ENCODE measurements at regions not wholly inside any gene's neighbourhood (a gene's known extent, or its start where the extent isn't known, plus 50 kb on each side); places are given as distances from the start of the nearest gene placed in this dataset.

DNA sequence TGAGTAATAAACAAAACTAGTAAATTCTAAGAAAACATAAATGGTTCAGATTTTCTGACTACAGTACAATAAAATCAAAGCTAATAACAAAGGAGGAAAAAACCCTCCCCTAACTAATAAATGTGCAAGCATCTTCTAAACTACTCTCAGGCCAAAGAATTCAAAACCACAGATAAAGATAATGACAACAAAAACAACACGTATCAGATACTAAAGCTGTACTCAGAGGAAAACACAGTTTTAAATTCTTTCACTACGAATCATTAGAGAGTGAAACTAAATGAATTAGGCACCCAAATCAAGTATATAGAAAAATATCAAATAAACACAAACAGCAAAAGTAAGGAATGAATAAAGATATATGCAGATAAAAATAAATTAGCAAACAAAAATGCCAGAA is 200.9 kb downstream of the TEX36 start:
- intact Hi-C loops (cut with DNase I; ENCODE audit: low total_unique reads) = no loop called here
- peaks cover 0 to 50% (median 4%) of the 10 kb centered on the region in 7 donors for H3K27me3 ChIP-seq (replicated peaks in 1 of 7)
- H3K4me1 ChIP-seq = no peaks in the 10 kb centered on the region
- 34 to 65% (median 52%) methylated on average over 2 of the region's 2 CpGs for WGBS, 5 donors
- no peak overlapping the region for H3K27ac ChIP-seq
- no peaks in the 10 kb centered on the region for H3K9me3 ChIP-seq
- no peak overlapping the region for H3K4me3 ChIP-seq
- no peak for TF ChIP-seq POLR2A (IDR thresholded peaks at IDR 0.05)
- no peak for TF ChIP-seq POLR2AphosphoS5 (IDR thresholded peaks at IDR 0.05)
- TF ChIP-seq, protein P1, sequence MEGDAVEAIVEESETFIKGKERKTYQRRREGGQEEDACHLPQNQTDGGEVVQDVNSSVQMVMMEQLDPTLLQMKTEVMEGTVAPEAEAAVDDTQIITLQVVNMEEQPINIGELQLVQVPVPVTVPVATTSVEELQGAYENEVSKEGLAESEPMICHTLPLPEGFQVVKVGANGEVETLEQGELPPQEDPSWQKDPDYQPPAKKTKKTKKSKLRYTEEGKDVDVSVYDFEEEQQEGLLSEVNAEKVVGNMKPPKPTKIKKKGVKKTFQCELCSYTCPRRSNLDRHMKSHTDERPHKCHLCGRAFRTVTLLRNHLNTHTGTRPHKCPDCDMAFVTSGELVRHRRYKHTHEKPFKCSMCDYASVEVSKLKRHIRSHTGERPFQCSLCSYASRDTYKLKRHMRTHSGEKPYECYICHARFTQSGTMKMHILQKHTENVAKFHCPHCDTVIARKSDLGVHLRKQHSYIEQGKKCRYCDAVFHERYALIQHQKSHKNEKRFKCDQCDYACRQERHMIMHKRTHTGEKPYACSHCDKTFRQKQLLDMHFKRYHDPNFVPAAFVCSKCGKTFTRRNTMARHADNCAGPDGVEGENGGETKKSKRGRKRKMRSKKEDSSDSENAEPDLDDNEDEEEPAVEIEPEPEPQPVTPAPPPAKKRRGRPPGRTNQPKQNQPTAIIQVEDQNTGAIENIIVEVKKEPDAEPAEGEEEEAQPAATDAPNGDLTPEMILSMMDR (IDR thresholded peaks at IDR 0.05 in 8 of 11, conservative IDR thresholded peaks at IDR 0.05 in 3 of 11) = no peak
- no peaks in the 10 kb centered on the region for H3K36me3 ChIP-seq
- no peak for DNase-seq

DNA sequence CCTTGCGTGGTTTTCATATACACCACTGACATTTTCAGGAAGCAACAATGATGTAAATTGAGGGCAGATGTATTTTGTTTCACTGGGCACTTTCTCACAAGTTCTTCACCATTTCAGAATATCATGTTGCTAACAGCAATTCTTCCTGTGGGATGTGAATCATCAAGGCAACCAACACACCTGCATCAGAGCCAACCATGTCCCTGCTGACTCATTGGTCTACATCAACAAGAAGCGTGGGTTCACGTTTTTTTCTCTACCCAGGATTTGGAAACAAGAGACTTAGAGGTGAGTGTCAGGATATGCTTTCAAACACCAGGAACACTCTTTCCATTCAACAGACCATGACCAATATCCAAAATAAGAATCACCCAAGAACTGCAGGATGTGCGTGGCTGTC is 203.9 kb downstream of the TEX36 start:
- no peaks in the 10 kb centered on the region for H3K36me3 ChIP-seq

DNA sequence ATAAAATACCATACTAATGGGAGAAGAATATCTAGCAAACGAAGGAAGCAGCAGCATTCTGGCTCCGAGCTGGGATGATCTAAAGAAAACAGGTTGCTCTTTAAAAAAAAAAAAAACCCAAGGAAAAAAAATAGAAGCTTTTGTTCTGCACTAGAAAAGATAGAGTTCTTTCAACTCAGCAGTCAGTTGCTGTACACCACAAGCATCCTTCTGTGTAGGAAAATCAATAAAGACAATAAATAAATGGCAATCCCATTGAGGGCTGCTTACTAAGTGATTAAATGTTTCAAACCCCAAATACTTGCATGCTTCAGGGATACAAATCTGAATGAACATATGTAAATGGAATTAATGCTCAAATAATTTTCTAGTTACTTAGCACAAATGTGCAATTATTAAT is 207.1 kb downstream of the TEX36 start:
- DNase-seq = no peak
- peaks cover 0 to 40% (median 0%) of the 10 kb centered on the region in 7 donors for H3K27me3 ChIP-seq (replicated peaks in 1 of 7)
- H3K36me3 ChIP-seq = no peaks in the 10 kb centered on the region
- intact Hi-C loops (cut with DNase I; ENCODE audit: low total_unique reads) = no loop called here
- H3K9me3 ChIP-seq = no peaks in the 10 kb centered on the region
- no peaks in the 10 kb centered on the region for H3K4me1 ChIP-seq
- TF ChIP-seq POLR2A (IDR thresholded peaks at IDR 0.05) (no peak), POLR2AphosphoS5 (IDR thresholded peaks at IDR 0.05) (no peak)
- TF ChIP-seq, protein P1 (IDR thresholded peaks at IDR 0.05 in 8 of 11, conservative IDR thresholded peaks at IDR 0.05 in 3 of 11) = no peak
- H3K4me3 ChIP-seq = no peak overlapping the region
- 73 to 92% (median 82%) methylated on average over 2 of the region's 2 CpGs for WGBS, 5 donors
- no peak overlapping the region for H3K27ac ChIP-seq

More for the DNA sequence above, 203.9 kb downstream of the TEX36 start:
- H3K4me1 ChIP-seq = no peaks in the 10 kb centered on the region
- no peak for DNase-seq
- intact Hi-C loops (cut with DNase I; ENCODE audit: low total_unique reads) = no loop called here
- no peak overlapping the region for H3K27ac ChIP-seq
- TF ChIP-seq POLR2A (IDR thresholded peaks at IDR 0.05) (no peak), POLR2AphosphoS5 (IDR thresholded peaks at IDR 0.05) (no peak)
- TF ChIP-seq, protein P1 (IDR thresholded peaks at IDR 0.05 in 8 of 11, conservative IDR thresholded peaks at IDR 0.05 in 3 of 11) = no peak
- no peaks in the 10 kb centered on the region for H3K9me3 ChIP-seq
- peaks cover 0 to 49% (median 5%) of the 10 kb centered on the region in 7 donors for H3K27me3 ChIP-seq (replicated peaks in 1 of 7)
- no peak overlapping the region for H3K4me3 ChIP-seq
- WGBS, 5 donors = 86 to 91% (median 88%) methylated on average over 4 of the region's 4 CpGs

DNA sequence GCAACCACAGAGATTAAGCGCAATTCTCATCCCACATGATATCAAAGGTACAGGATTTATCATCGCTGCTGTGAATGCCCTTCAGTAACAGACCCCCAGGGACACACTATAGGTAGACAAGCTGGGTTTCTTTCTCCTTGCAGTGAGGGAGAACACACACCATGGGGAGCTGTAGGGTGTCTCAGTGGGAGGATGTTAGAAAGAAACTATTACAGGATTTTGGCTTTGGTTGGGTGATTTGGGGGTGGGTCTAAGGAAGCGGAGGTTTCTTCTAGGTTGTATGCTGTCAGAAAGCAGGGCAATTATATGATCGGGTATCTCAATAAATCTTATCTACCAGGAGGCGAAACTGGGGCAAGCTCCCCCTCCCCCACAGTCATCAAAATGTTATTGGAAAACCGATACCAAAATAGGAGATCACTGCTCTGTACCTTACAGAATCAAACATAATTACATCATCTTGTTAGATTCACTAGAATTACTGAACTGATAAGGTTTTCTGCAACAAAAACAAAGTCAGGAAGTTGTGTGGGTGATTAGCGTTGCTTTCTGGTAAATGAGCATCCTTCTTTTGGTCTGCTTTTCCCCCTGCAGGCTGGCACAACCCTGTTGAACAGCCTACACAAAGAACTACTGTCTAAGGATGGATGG is 209.7 kb downstream of the TEX36 start:
- no peak overlapping the region for H3K27ac ChIP-seq
- DNase-seq = no peak
- peaks cover 0 to 25% (median 0%) of the 10 kb centered on the region in 7 donors for H3K27me3 ChIP-seq (replicated peaks in 1 of 7)
- no peaks in the 10 kb centered on the region for H3K4me1 ChIP-seq
- no peaks in the 10 kb centered on the region for H3K36me3 ChIP-seq
- no peak overlapping the region for H3K4me3 ChIP-seq
- TF ChIP-seq POLR2A (IDR thresholded peaks at IDR 0.05) = no peak
- TF ChIP-seq, protein P1 (IDR thresholded peaks at IDR 0.05 in 8 of 11, conservative IDR thresholded peaks at IDR 0.05 in 3 of 11) = no peak
- TF ChIP-seq POLR2AphosphoS5 (IDR thresholded peaks at IDR 0.05) = no peak
- 68 to 73% (median 69%) methylated on average over 7 of the region's 7 CpGs for WGBS, 5 donors
- no peaks in the 10 kb centered on the region for H3K9me3 ChIP-seq
- intact Hi-C loops (cut with DNase I; ENCODE audit: low total_unique reads) = no loop called here
